D721Med (cell line): ENCODE measurements at regions not wholly inside any gene's neighbourhood (a gene's known extent, or its start where the extent isn't known, plus 50 kb on each side); places are given as distances from the start of the nearest gene placed in this dataset.
"Not testable (repeated sequence)": the region's sequence is repeated elsewhere in the genome, so short reads cannot be mapped to it uniquely, and the experiment has no call there.

ENCODE experiments used
- DNase-seq: peaks from one replicate; pipeline ENCODE4 v3.0.0; 2011; ENCODE audit warnings: low spot score; ENCODE audit not compliant: insufficient read length
- FAIRE-seq: peaks from 2 replicates; lab custom pipeline; 2011; peaks lifted over from hg19 to GRCh38; lab: Jason Lieb, UNC
- CTCF ChIP-seq: IDR thresholded peaks from 2 replicates; pipeline ENCODE4 v1.5.1; 2012; ENCODE audit warnings: mild to moderate bottlenecking, control low read depth; ENCODE audit not compliant: insufficient read depth; ENCODE audit errors: missing control alignments

DNA sequence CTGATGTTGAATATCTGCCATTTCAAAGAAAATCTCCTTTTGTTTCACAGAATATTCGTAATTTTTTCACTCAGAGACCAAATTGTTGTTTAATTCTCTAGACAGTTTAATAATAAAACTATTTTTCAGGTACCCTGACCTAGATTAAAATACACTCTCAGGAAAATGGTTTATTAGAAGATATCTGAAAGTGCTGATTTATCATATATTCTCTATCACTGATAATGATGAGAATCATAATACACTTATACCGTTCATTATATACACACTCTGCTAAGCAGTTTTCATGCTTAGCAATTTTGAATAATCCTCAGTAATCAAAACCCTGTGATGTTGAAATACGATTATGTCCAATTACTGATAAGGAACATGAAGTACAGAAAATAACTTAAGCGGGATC, 772.9 kb upstream of the CRIM1 start:
- no peak for FAIRE-seq

DNA sequence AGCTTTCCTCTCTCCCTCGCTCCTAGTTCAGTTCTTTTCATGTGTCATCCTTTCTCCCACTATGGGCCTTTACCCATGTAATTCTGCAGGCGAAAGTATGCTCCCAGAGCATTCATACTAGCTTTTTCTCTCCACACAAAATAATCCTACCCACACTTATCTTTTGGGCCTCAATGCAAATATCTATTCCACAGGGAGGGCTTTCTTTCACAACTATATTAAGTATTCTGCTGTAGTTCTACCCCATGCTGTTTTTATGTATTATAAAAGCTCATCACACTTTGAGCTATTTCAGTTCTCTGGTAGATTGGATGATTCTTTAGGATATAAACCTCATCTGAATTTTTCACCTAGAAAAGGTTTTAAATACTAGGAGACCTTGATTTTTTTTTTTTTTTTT, 774.6 kb upstream of the CRIM1 start:
- no peak for TF ChIP-seq CTCF
- no peak for FAIRE-seq

More for the DNA sequence above, 772.9 kb upstream of the CRIM1 start:
- DNase-seq = no peak
- no peak for TF ChIP-seq CTCF

GRCh38 chr2:35568574-35568973, 787.0 kb upstream of the CRIM1 start:
- FAIRE-seq, DNase-seq: not testable (repeated sequence)

More for the DNA sequence above, 774.6 kb upstream of the CRIM1 start:
- DNase-seq = no peak

DNA sequence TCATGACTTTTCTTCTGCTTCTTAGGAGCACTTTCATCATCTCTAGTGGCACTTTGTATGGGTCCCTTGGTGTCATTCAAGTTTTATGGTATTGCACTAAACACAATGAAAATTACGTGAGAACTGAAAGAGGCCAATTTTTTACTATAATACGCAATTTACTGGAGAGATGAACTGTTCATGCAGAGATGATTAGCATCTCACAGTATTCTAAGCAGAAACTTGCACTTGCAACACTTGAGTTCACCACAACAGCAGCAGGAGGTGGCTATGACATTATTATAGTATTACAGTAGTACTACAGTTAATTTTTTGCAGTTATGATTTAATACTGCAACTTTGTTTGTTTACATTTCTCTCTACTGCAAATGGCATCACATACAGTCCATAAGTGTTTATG, 793.1 kb upstream of the CRIM1 start:
- TF ChIP-seq CTCF = no peak
- no peak for FAIRE-seq
- no peak for DNase-seq

DNA sequence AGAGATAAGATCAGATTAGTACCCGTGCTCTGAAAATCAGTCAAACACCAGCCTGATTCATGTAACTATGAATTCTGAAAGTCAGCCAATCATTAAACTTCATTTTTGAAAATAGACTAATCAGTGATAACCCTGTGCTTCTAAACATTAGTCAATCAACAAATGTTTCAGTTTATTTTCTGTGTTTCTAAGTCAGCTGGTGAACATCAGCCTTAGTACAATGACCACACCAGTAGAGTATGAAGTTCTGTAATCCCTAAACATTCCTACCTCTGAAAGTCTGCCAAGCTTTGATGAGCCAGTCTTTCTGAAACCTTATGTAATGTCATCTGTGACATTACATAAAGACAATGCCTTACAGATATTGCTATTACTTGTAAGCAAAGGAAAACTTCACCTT, 807.4 kb upstream of the CRIM1 start:
- DNase-seq = no peak
- TF ChIP-seq CTCF = no peak
- FAIRE-seq = no peak

DNA sequence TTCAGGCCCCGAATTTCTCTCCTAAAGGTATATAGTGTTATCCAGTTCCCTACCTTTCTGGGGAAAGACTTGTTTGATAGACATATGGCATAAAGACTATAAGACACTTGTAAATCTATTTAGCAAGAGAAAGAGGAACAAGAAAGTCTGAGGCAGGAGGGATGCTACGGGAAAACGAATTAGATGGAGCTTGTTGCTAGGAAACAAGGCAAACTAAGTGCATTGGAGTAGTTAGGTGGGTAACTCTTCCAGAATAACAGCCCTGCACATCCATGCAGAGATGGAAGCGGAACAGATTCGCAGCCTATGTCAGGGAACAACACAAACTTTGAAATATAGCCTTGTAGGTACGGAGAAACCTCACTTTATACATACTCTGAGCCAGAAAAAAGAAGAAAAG, 810.3 kb upstream of the CRIM1 start:
- no peak for FAIRE-seq
- DNase-seq = no peak
- no peak for TF ChIP-seq CTCF

DNA sequence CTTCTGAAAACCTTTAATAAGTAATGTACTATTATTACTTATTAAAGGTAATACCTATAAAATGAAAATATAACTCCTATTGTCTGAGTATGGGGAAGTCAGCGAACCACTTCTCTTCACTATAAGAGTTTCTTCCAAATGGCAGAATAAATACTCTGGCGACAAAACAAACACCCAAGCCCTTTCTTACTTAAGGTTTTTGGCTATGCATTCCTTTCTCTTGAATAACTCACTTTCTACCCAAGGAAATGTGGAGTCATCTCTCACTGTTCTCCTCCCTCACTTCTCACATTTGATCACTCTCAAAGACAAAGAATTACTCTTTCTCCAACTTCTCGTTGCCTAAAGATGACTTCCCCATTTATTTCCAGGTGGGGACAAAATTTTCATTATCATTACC, 816.8 kb upstream of the CRIM1 start:
- no peak for TF ChIP-seq CTCF
- DNase-seq (no peak), FAIRE-seq (no peak)

DNA sequence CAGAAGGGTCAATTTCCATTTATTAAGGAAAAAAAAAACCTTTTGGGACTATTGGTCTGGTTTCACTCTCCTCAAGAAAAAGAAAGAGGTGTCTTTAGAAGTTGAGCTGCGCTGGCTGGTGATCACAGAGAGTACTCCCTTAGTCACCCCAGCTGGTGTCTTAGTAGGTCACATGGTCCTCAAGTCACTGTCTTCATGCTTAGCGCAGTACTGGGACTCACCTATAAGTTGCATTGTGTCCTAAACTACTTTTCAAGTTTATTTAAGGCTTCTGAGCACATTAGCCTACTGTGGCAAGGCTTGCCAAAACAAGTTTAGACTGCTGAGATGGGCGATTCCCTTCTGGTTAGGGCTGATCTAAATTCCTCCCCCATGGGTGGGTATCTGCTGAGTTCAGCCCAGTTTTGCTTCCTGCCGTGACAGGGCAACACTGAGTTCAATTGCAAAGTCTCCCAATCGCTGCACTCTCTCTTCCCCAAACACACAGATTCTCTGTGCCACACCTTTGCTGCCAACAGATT, 824.9 kb upstream of the CRIM1 start:
- DNase-seq = no peak
- no peak for FAIRE-seq
- TF ChIP-seq CTCF = no peak
